Thymus (tissue), 11 donors: ENCODE measurements at regions not wholly inside any gene's neighbourhood (a gene's known extent, or its start where the extent isn't known, plus 50 kb on each side); places are given as distances from the start of the nearest gene placed in this dataset.
A peak's percentile ranks its signal among the peaks of the same experiment; 100 is the strongest.

Source experiments
- DNase-seq, 9 donors: peaks; one replicate each; pipeline ENCODE4 v3.0.0-alpha.2; 2013; ENCODE audit warnings: low spot score in 9 of 9, low read depth in 6 of 9, missing footprints in 1 of 9
- H3K27ac ChIP-seq, 2 donors: one replicate each; pipeline ENCODE4 v1.5.1; 2013; ENCODE audit warnings: control low read depth in 1 of 2, low read depth in 1 of 2, low read length in 1 of 2, mild to moderate bottlenecking in 1 of 2, moderate library complexity in 1 of 2
- H3K27me3 ChIP-seq, 2 donors: one replicate each; pipeline ENCODE4 v1.5.1; 2013; ENCODE audit warnings: low read length in 1 of 2; ENCODE audit not compliant: control insufficient read depth in 2 of 2, insufficient read depth in 1 of 2
- H3K36me3 ChIP-seq, 2 donors: one replicate each; pipeline ENCODE4 v1.5.1; 2013; ENCODE audit warnings: low read length in 1 of 2, mild to moderate bottlenecking in 1 of 2, moderate library complexity in 1 of 2; ENCODE audit not compliant: control insufficient read depth in 2 of 2, insufficient read depth in 2 of 2
- H3K4me1 ChIP-seq, 2 donors: one replicate each; pipeline ENCODE4 v1.5.1; 2013; ENCODE audit warnings: low read length in 2 of 2; ENCODE audit not compliant: control insufficient read depth in 2 of 2, insufficient read depth in 2 of 2
- H3K4me3 ChIP-seq, 2 donors: one replicate each; pipeline ENCODE4 v1.5.1; 2013; ENCODE audit warnings: low read length in 2 of 2, control low read depth in 1 of 2, mild to moderate bottlenecking in 1 of 2
- H3K9me3 ChIP-seq, 2 donors: one replicate each; pipeline ENCODE4 v1.5.1; 2013; ENCODE audit warnings: low read length in 1 of 2, mild to moderate bottlenecking in 1 of 2; ENCODE audit not compliant: control insufficient read depth in 2 of 2, insufficient read depth in 1 of 2
- WGBS: extraction: QIAGEN DNeasy Blood & Tissue Kit; methylation state at CpG from one replicate; pipeline ENCODE4 v1.1.7; 2013; 5-methylcytosine and 5-hydroxymethylcytosine counted together
- donor health status: healthy.

DNA sequence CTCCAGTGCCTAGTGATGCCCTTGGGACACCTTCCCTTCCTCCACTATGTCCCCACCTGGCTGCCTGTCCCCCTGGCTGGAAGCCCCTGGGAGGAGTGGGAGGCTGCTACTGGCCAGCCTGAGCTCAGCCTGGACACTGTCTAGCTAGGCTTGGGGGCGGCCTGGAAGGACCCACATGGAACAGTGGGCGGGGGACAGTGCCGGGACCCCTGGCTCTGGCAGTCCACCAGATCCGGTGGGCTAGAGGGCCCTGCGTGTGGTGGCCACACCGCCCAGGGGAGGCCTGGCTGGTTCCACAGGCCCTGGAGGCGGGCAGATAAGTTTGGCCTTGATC lies 388.0 kb upstream of the TNRC6C start:
- 96% methylated on average over 7 of the region's 7 CpGs for WGBS
- no peak for DNase-seq

DNA sequence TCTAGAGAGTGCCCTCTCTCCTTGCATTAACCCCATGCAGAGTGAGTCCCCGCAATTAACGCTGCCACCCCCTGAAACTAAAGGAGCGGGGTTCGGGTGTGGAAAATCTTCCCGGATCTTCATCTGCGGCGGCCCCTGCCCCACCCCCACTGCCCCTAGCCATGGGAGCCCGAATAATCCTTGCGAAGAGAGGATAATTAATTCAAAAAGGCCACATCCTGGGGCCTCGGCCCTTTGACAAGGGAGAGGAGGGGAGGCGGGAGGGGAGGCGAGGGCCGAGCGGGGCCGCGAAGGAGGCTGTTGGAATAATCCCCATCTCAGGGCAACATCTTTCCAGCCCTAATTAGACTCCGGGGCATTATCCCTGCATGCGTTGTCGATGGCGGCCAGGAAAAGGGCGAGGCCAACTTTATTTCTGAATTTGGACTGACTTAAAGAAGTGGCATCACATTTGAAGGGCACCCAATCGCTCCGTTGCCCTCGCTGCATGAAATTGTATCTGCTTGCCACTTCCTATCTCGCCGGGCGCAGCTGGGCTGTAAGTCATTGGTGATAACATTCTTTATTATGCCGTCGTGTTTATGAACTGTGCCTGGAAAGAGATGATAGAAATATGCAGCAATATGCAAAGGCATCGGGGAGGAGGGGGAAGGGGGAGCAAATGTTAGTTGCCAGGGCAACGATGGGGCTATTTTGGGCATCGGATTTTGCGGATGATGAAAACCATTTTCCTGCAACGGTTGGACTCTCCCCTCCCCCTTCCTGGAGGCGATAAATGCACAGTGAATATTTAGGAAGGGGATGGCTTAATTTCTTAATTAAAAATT lies 387.1 kb upstream of the TNRC6C start:
- peaks cover 0 to 30% of the 10 kb centered on the region in 2 donors for H3K27me3 ChIP-seq
- H3K4me3 ChIP-seq: peak overlapping the region in 1 of 2 donors; percentile 30
- WGBS: 22% methylated on average over 35 of the region's 35 CpGs

More for the DNA sequence above, 388.0 kb upstream of the TNRC6C start:
- Histone ChIP-seq H3K36me3 (no peaks in the 10 kb centered on the region), H3K27me3 (peaks cover 0 to 30% of the 10 kb centered on the region in 2 donors), H3K4me3 (no peak overlapping the region), H3K9me3 (no peaks in the 10 kb centered on the region), H3K4me1 (peaks cover 12 to 21% of the 10 kb centered on the region in 2 donors), H3K27ac (no peak overlapping the region)

DNA sequence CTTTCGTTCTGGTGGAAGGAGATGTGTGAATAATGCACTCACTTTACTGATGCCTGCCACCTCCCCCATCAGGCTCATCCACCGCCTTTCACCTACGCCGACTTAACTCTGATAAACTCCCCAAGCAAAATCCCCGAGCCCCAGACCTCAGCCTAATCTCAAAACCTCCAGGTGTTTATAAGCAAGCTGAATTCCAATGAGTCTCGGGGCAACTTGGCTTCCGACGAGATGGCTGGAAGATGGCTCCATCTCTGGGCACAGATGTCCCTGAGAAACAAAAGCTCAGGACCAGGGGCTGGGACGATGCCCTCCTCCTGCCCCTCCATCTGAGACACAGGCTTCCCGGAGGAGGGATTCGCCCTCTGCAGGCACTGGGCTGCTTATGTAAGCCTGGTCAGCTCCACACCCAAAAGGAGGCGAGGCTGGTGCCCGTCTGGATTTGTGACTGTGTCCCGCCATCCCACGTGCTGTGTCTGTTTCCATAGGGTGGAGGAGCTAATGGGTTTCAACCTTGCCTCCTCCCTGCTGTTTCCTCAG lies 386.4 kb upstream of the TNRC6C start:
- Histone ChIP-seq H3K4me1 (peaks cover 12 to 21% of the 10 kb centered on the region in 2 donors), H3K9me3 (no peaks in the 10 kb centered on the region), H3K4me3 (peak overlapping the region in 1 of 2 donors; percentile 30), H3K27me3 (peaks cover 0 to 30% of the 10 kb centered on the region in 2 donors), H3K36me3 (no peaks in the 10 kb centered on the region), H3K27ac (no peak overlapping the region)
- 33% methylated on average over 15 of the region's 15 CpGs for WGBS
- DNase-seq: no peak

More for the DNA sequence above, 387.1 kb upstream of the TNRC6C start:
- Histone ChIP-seq H3K4me1 (peaks cover 12 to 21% of the 10 kb centered on the region in 2 donors), H3K27ac (no peak overlapping the region), H3K36me3 (no peaks in the 10 kb centered on the region), H3K9me3 (no peaks in the 10 kb centered on the region)
- peak in 4 of 9 donors; percentile 14 to 57 (median 32) for DNase-seq

DNA sequence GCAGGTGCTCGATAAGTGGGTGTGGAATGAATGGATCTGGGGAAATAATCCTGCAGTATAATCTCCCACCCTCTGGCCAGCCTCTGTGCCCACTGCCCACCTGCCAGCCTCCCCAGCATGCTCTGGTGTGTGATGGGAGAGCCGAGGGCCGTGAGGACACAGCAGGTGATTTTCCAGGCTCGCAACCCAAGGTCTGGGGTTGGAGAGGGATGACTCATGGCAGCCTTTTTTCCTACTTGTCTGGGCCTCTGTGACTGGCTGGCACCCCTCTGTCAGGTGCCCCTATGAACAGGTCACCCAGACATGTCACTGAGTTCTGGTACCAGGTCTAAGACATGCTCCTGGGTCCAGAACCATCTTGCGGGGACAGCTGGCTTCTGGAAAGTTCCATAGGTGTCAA lies 385.7 kb upstream of the TNRC6C start:
- Histone ChIP-seq H3K4me1 (peaks cover 12 to 21% of the 10 kb centered on the region in 2 donors), H3K36me3 (no peaks in the 10 kb centered on the region), H3K27me3 (peaks cover 0 to 30% of the 10 kb centered on the region in 2 donors), H3K4me3 (no peak overlapping the region), H3K27ac (no peak overlapping the region), H3K9me3 (no peaks in the 10 kb centered on the region)
- WGBS: 97% methylated on average over 5 of the region's 5 CpGs
- no peak for DNase-seq

DNA sequence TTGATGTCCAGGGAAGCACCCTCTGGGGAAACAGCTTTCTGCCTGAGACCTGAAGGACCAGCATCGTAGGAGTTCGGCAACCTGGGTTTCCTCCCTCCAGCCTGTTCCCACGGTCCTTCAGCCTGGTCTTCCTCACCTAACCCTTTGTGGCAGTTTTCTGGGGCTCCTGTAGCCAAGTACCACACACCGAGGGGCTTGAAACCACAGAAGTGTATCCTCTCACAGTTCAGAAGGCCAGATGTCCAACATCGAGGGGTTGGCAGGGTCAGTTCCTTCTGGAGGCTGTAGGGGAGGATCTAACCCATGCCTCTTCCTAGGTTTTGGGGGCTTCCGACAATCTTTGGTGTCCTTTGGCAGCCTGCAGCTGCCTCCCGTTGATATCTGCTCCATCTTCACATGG lies 381.0 kb upstream of the TNRC6C start:
- no peak for DNase-seq
- Histone ChIP-seq H3K9me3 (peaks cover 3 to 6% of the 10 kb centered on the region in 2 donors), H3K36me3 (no peaks in the 10 kb centered on the region)

DNA sequence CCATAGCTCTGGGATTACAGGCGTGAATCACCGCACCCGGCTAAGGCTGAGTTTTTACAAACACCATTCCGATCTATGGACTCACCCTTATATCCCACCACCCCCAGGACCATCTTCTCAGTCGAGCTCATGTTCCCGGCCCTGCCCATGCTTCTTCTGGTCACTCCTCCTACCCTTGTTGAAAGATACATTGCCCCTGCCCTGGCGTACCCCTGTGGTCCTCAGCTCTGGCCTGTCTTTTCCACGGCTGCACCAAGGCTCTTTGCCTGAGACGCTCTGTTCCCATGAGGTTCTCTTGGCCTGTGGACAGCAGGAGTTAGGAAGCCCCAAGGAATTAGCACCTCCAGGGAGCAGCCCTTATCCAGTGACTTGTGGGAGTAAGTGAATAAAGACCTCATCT lies 379.4 kb upstream of the TNRC6C start:
- 98% methylated on average over 9 of the region's 9 CpGs for WGBS
- H3K4me3 ChIP-seq: no peak overlapping the region
- H3K27me3 ChIP-seq: no peaks in the 10 kb centered on the region
- H3K4me1 ChIP-seq: peaks cover 4 to 10% of the 10 kb centered on the region in 2 donors
- peaks cover 3 to 6% of the 10 kb centered on the region in 2 donors for H3K9me3 ChIP-seq
- H3K27ac ChIP-seq: no peak overlapping the region
- no peak for DNase-seq
- H3K36me3 ChIP-seq: no peaks in the 10 kb centered on the region

More for the DNA sequence above, 381.0 kb upstream of the TNRC6C start:
- no peak overlapping the region for H3K4me3 ChIP-seq
- H3K4me1 ChIP-seq: peaks cover 4 to 14% of the 10 kb centered on the region in 2 donors
- WGBS: 93% methylated on average over 7 of the region's 7 CpGs
- peaks cover 0 to 5% of the 10 kb centered on the region in 2 donors for H3K27me3 ChIP-seq
- H3K27ac ChIP-seq: no peak overlapping the region

DNA sequence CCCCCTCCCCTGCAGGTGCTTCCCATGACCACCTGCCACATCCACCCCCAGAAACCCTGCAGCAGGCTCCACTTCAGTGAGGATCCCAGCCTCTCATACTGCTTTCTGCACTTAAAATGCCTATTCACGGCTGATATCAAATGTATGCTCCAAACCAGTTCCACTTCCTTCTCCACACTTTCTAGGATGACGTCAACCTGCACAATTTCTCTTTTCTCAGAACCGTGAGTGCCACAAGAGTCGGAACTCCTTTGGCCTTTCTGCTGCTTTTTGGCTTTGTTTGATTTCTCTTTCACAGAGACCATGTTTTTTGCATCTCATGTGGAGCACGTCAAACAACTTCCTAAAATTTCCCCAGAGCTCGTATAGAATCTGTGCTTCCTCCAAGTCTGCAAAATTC lies 378.8 kb upstream of the TNRC6C start:
- no peaks in the 10 kb centered on the region for H3K27me3 ChIP-seq
- no peaks in the 10 kb centered on the region for H3K36me3 ChIP-seq
- no peak overlapping the region for H3K4me3 ChIP-seq
- H3K4me1 ChIP-seq: peaks cover 4 to 10% of the 10 kb centered on the region in 2 donors
- 9% methylated on average over 6 of the region's 6 CpGs for WGBS
- H3K27ac ChIP-seq: peak overlapping the region in 1 of 2 donors; percentile 20
- DNase-seq: peak in 5 of 9 donors; percentile 13 to 56 (median 24)
- peaks cover 3 to 6% of the 10 kb centered on the region in 2 donors for H3K9me3 ChIP-seq

DNA sequence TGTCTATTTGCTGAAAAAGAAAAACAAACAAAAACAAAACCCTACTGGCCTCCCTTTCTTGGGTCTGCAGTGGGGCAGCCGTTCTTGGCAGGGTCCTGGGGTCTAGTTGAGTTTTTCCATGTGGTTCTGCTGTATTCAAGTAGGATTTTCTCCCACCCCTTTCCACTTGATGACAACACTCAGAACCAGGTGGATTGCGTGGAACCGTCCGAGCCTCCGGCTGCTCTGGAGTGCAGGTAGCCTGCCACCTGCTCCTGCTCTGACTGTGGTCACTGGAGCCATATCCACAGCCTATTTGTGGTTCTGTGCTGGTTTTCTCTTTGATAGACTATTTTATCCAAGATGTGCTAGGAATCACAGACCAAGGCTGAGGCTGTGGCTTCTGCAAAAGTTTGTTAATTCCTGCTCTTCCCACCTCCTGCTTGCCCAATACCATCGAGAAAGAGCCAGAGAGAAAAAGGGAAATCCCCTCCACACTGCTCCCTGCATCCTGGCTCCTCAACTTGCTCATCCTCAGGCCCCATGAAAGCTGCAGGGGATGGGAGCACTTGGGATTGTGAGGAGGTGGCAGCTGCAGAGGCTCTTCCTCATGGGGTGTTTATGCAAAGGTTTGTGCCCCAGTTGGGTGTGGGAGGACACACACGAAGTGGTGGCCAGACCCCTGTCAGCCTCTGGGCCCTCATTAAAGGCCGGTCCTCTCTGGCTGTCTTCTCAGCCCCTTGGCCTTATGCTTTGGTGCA lies 377.8 kb upstream of the TNRC6C start:
- Histone ChIP-seq H3K27me3 (no peaks in the 10 kb centered on the region), H3K9me3 (peaks cover 3 to 6% of the 10 kb centered on the region in 2 donors), H3K36me3 (no peaks in the 10 kb centered on the region), H3K4me1 (peaks cover 4 to 10% of the 10 kb centered on the region in 2 donors), H3K4me3 (no peak overlapping the region), H3K27ac (no peak overlapping the region)
- no peak for DNase-seq
- WGBS: 82% methylated on average over 8 of the region's 8 CpGs

DNA sequence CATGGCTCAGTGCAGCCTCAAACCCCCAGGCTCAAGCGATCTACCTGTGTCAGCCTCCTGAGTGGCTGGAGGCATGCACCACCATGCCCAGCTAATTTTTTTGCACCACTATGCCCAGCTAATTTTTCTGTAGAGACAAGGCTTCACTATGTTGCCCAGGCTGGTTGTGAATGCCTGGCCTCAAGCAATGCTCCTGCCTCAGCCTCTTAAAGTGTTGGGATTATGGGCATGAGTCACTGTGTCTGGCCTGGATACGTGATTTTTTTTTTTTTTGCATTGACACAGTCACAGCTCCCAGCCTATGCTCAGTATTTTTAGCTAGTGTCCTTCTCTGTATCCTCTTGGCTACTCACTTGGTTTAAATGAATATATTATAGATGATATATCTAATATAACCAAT lies 377.0 kb upstream of the TNRC6C start:
- H3K4me1 ChIP-seq: peaks cover 4 to 10% of the 10 kb centered on the region in 2 donors
- H3K27me3 ChIP-seq: no peaks in the 10 kb centered on the region
- no peak for DNase-seq
- H3K4me3 ChIP-seq: no peak overlapping the region
- peaks cover 3 to 6% of the 10 kb centered on the region in 2 donors for H3K9me3 ChIP-seq
- 98% methylated on average over 2 of the region's 2 CpGs for WGBS
- H3K27ac ChIP-seq: no peak overlapping the region
- no peaks in the 10 kb centered on the region for H3K36me3 ChIP-seq
